ENCODE measurements at regions not wholly inside any gene's neighbourhood (a gene's known extent, or its start where the extent isn't known, plus 50 kb on each side); places are given as distances from the start of the nearest gene placed in this dataset.
"Not testable (repeated sequence)": the region's sequence is repeated elsewhere in the genome, so short reads cannot be mapped to it uniquely, and the experiment has no call there.

DNA sequence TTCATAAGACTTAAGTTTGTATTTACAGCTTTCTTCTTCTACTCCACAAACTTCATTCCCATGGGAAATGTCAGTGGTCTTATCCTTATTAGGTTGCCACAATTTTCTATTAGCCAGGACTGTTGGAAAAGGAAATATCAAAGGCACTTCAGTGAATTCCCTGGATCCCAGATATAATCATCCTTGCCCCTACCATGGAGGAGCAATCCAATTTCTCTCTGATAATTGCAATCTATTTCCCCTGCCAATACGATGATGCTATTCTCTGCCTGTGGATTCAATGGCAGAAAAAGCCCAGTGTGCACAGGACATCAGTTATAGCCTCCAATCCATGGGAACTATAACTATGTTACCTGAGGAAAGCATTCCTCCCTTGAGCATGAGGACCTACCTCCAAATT, 536.4 kb upstream of the UBE2E2 start:
- no peaks in the 10 kb centered on the region for H3K36me3 Mint-ChIP-seq
- no peaks in the 10 kb centered on the region for H3K4me1 Mint-ChIP-seq
- no peak overlapping the region for H3K27ac Mint-ChIP-seq
- H3K9me3 Mint-ChIP-seq: no peaks in the 10 kb centered on the region
- no peaks in the 10 kb centered on the region for H3K27me3 Mint-ChIP-seq
- H3K4me3 Mint-ChIP-seq: no peak overlapping the region

DNA sequence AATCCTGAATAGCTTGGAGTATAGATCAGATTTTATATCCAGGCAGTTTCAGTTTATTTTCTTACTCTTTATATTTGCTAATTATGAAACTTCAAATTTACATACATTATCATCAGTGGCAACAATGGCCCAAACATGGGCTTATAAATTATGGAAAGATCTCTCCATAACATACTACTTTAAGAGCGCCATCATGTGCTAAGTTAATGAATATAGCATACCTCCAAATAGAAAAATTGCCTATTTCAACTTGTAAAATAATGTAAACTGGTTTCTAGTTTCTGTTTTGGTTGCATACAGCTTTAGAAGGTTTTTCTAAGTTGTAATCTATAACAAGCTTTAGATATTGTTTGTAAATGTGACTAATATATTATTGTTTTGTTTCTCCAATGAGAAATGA, 531.3 kb upstream of the UBE2E2 start:
- Mint-ChIP-seq H3K9me3 (peaks cover 0 to 4% (median 0%) of the 10 kb centered on the region in 3 donors), H3K4me1 (no peaks in the 10 kb centered on the region), H3K27ac (no peak overlapping the region), H3K4me3 (no peak overlapping the region), H3K27me3 (no peaks in the 10 kb centered on the region), H3K36me3 (no peaks in the 10 kb centered on the region)

GRCh38 chr3:22684739-22685138, 518.4 kb upstream of the UBE2E2 start:
- Mint-ChIP-seq H3K27ac (no peak overlapping the region), H3K36me3 (peaks cover 2% of the 10 kb centered on the region), H3K4me3 (no peak overlapping the region), H3K27me3 (no peaks in the 10 kb centered on the region), H3K4me1 (no peaks in the 10 kb centered on the region), H3K9me3 (peaks cover 0 to 6% (median 0%) of the 10 kb centered on the region in 3 donors)

- no peaks in the 10 kb centered on the region for H3K4me1 Mint-ChIP-seq
- H3K27me3 Mint-ChIP-seq: no peaks in the 10 kb centered on the region
- H3K27ac Mint-ChIP-seq: no peak overlapping the region
- H3K36me3 Mint-ChIP-seq: peaks cover 2% of the 10 kb centered on the region
- H3K9me3 Mint-ChIP-seq: peaks cover 0 to 5% (median 0%) of the 10 kb centered on the region in 3 donors
- no peak overlapping the region for H3K4me3 Mint-ChIP-seq
These were observed 517.5 kb upstream of the UBE2E2 start for GRCh38 chr3:22685597-22685996.

GRCh38 chr3:22691407-22691806, 511.7 kb upstream of the UBE2E2 start:
- Mint-ChIP-seq H3K4me1 (no peaks in the 10 kb centered on the region), H3K9me3 (no peaks in the 10 kb centered on the region), H3K36me3 (peaks cover 2% of the 10 kb centered on the region), H3K4me3 (no peak overlapping the region), H3K27ac (no peak overlapping the region), H3K27me3 (no peaks in the 10 kb centered on the region)

- no peak overlapping the region for H3K27ac Mint-ChIP-seq
These were observed 511.1 kb upstream of the UBE2E2 start for GRCh38 chr3:22691856-22692628.

GRCh38 chr3:22700876-22701275, 502.3 kb upstream of the UBE2E2 start:
- H3K27me3 Mint-ChIP-seq: no peaks in the 10 kb centered on the region
- no peaks in the 10 kb centered on the region for H3K36me3 Mint-ChIP-seq
- peaks cover 0 to 1% (median 0%) of the 10 kb centered on the region in 3 donors for H3K4me1 Mint-ChIP-seq
- peaks cover 0 to 2% (median 0%) of the 10 kb centered on the region in 3 donors for H3K9me3 Mint-ChIP-seq
- H3K4me3 Mint-ChIP-seq: no peak overlapping the region
- H3K27ac Mint-ChIP-seq: no peak overlapping the region

More at GRCh38 chr3:22691856-22692628, 511.1 kb upstream of the UBE2E2 start:
- peaks cover 2% of the 10 kb centered on the region for H3K36me3 Mint-ChIP-seq
- no peaks in the 10 kb centered on the region for H3K27me3 Mint-ChIP-seq
- no peaks in the 10 kb centered on the region for H3K4me1 Mint-ChIP-seq
- no peaks in the 10 kb centered on the region for H3K9me3 Mint-ChIP-seq
- H3K4me3 Mint-ChIP-seq: no peak overlapping the region

- peaks cover 0 to 7% (median 5%) of the 10 kb centered on the region in 3 donors for H3K9me3 Mint-ChIP-seq
- no peaks in the 10 kb centered on the region for H3K36me3 Mint-ChIP-seq
- H3K4me1 Mint-ChIP-seq: peaks cover 0 to 1% (median 0%) of the 10 kb centered on the region in 3 donors
- H3K4me3 Mint-ChIP-seq: no peak overlapping the region
- peaks cover 1% of the 10 kb centered on the region for H3K27me3 Mint-ChIP-seq
- no peak overlapping the region for H3K27ac Mint-ChIP-seq
These were observed 499.0 kb upstream of the UBE2E2 start for GRCh38 chr3:22704166-22704565.

GRCh38 chr3:22704571-22705354, 498.4 kb upstream of the UBE2E2 start:
- H3K4me3 Mint-ChIP-seq: no peak overlapping the region
- no peaks in the 10 kb centered on the region for H3K36me3 Mint-ChIP-seq
- H3K27ac Mint-ChIP-seq: no peak overlapping the region
- peaks cover 1% of the 10 kb centered on the region for H3K27me3 Mint-ChIP-seq
- H3K9me3 Mint-ChIP-seq: peaks cover 0 to 13% (median 5%) of the 10 kb centered on the region in 3 donors
- H3K4me1 Mint-ChIP-seq: peaks cover 0 to 1% (median 0%) of the 10 kb centered on the region in 3 donors

GRCh38 chr3:22706922-22707321, 496.2 kb upstream of the UBE2E2 start:
- H3K9me3 Mint-ChIP-seq: peaks cover 1 to 15% (median 5%) of the 10 kb centered on the region in 3 donors

GRCh38 chr3:22713936-22714335, 489.2 kb upstream of the UBE2E2 start:
- Mint-ChIP-seq H3K36me3 (no peaks in the 10 kb centered on the region), H3K27me3 (no peaks in the 10 kb centered on the region), H3K27ac (no peak overlapping the region), H3K4me1 (no peaks in the 10 kb centered on the region), H3K9me3 (peaks cover 0 to 10% (median 5%) of the 10 kb centered on the region in 3 donors), H3K4me3 (no peak overlapping the region)

More at GRCh38 chr3:22706922-22707321, 496.2 kb upstream of the UBE2E2 start:
- H3K4me1 Mint-ChIP-seq, H3K27me3 Mint-ChIP-seq, H3K36me3 Mint-ChIP-seq, H3K27ac Mint-ChIP-seq, H3K4me3 Mint-ChIP-seq: not testable (repeated sequence)

- H3K4me1 Mint-ChIP-seq: no peaks in the 10 kb centered on the region
- peaks cover 0 to 5% (median 2%) of the 10 kb centered on the region in 3 donors for H3K9me3 Mint-ChIP-seq
- no peaks in the 10 kb centered on the region for H3K27me3 Mint-ChIP-seq
- no peak overlapping the region for H3K27ac Mint-ChIP-seq
- H3K4me3 Mint-ChIP-seq: no peak overlapping the region
- H3K36me3 Mint-ChIP-seq: no peaks in the 10 kb centered on the region
These were observed 488.4 kb upstream of the UBE2E2 start for GRCh38 chr3:22714749-22715148.

GRCh38 chr3:22720596-22720995, 482.5 kb upstream of the UBE2E2 start:
- Mint-ChIP-seq H3K27me3 (no peaks in the 10 kb centered on the region), H3K9me3 (peaks cover 0 to 3% (median 3%) of the 10 kb centered on the region in 3 donors), H3K4me3 (no peak overlapping the region), H3K36me3 (peaks cover 1% of the 10 kb centered on the region), H3K4me1 (no peaks in the 10 kb centered on the region), H3K27ac (no peak overlapping the region)

- Mint-ChIP-seq H3K36me3 (peaks cover 1% of the 10 kb centered on the region), H3K27ac (no peak overlapping the region), H3K27me3 (no peaks in the 10 kb centered on the region), H3K9me3 (peaks cover 0 to 3% (median 0%) of the 10 kb centered on the region in 3 donors), H3K4me3 (no peak overlapping the region), H3K4me1 (no peaks in the 10 kb centered on the region)
These were observed 478.7 kb upstream of the UBE2E2 start for GRCh38 chr3:22724420-22724819.

DNA sequence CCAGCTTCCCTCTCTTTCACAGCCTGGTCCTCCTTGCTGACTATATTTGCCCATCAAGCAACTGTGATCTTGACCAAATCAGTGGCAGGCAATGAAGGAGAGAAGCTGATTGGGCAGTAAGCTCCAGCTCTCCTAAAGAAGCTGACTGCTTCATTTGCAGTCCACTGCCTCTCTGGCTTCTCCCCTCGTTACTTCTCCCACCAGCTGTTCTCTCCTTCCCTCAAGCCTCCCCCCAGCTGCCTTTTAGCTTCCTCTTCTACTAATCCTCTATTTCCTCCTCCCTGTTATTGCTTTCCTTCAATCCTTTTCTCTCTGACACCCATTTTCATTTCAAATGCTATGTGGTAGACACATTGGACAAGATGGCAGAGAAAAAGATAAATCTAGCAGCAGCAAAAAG, 474.7 kb upstream of the UBE2E2 start:
- Mint-ChIP-seq H3K4me1 (no peaks in the 10 kb centered on the region), H3K27me3 (no peaks in the 10 kb centered on the region), H3K4me3 (no peak overlapping the region), H3K27ac (no peak overlapping the region), H3K36me3 (no peaks in the 10 kb centered on the region), H3K9me3 (no peaks in the 10 kb centered on the region)
